HG02973 (cell line): ENCODE measurements at regions not wholly inside any gene's neighbourhood (a gene's known extent, or its start where the extent isn't known, plus 50 kb on each side); places are given as distances from the start of the nearest gene placed in this dataset.

Experiments
- ATAC-seq: cut with Tn5 transposase; IDR thresholded peaks from one replicate; pipeline ENCODE4 v1.9.1; 2021; ENCODE audit warnings: moderate library complexity; ENCODE audit not compliant: unreplicated experiment

DNA sequence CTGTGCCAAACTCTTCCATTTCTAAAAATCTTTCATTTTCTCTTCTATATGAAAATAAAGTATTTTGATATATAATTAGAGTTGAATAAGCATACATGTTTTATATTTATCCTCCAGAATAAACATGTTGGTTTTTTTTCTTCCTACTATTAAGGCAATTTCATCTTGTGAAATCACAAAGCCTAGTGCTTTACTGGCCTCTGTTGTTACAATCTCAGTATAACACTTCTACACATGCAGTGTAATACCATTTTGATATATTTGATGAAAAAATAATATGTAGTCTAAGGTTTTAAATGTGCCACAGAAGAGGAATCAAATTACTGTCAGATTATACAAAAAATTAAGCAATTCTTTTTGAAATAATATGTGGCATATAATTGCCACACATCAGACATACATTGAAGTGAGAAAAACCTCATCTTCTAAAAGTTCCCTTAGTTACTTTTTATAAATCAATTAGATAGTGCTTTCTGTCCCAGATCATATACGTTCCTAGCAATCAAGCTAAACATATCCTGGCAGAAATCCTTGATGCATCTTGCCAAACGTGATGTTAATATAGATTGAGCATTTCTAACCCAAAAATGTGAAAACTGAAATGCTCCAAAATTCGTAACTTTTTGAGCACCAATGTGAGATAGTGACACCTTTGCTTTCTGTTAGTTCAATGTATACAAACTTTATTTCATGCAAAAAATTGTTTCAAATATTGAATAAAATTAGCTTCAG, 225.1 kb upstream of the MANEA start:
- ATAC-seq = no peak

DNA sequence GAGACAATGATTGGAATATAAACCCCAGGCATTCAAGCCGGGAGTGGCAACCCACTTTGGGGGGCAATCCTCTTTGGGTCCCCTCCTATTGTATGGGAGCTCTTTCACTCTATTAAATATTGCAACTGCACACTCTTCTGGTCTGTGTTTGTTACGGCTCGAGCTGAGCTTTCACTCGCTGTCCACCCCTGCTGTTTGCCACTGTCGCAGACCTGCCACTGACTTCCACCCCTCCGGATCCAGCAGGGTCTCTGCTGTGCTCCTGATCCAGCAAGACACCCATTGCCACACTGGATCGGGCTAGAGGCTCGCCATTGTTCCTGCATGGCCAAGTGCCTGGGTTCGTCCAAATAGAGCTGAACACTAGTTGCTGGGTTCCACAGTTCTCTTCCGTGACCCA, 222.8 kb upstream of the MANEA start:
- ATAC-seq = no peak

DNA sequence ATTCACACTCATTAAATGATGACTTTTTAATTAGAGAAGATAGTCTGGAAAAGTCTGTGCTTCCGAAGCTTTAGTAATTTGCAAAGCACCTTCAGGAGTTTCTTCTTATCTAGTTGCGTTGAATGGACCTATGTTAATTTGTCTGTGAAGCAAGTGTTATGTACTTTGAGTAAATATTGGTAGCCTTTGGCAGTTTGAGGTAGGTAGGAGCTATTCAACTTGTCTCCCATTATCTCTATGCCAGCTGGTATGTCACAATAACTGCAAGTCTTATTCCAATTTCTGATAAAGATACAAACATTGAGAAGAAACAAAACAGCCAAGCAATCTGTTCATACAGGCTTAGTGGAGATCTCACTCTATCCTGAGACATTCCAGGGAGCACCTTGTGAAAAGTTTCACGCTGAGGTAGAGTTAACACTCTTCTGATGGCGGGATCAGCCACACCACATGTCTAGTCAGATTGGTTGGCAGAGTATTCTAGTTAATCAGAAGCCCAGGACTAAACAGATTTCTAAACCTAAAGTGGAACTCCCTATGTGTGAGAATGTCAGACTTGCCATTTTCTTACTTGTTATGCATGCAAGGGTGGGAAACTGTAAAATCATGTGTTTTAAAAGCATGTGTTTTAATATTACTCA, 219.8 kb upstream of the MANEA start:
- no peak for ATAC-seq

DNA sequence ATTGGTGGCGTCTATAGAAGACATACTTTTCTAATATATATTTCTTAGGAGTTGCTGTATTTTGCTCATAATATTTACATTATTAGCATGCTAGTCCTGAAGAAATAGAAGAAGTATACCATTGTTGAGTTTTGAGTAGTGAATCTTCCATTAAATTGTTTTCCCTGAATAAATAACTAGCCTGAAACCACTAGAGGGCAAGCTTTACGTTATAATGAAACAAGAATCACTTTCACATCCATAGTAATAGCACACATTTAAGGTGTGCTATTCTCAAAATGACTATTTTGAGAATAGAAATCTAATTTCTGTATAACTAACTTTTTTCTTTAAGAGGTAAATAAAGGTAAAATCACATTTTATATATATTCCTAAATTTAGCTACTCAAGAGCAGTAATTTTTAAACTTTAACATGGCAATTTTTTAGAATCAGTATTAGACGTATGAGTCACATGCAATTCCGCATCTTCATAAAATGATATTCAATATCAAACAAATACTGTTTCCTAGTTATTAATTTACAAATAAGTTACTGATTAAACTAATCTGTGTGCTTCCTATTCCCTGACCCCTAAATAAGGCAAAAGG, 213.2 kb upstream of the MANEA start:
- peak; percentile 96 for ATAC-seq

DNA sequence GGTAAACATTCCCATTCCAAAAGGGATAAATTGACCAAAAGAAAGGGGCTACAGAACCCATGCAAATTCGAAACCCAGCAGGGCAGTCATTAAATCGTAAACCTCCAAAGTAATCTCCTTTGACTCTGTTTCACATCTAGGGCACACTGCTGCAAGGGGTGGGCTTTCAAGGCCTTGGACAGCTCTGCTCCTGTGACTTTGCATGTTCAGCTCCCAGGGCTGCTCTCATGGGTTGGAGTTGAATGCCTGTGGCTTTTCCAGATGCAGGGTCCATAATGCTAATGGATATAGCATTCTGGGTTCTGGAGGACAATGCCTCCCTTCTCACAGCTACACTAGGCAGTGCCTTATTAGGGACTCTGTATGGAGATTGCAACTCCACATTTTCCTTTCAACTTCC, 211.9 kb upstream of the MANEA start:
- ATAC-seq = no peak

DNA sequence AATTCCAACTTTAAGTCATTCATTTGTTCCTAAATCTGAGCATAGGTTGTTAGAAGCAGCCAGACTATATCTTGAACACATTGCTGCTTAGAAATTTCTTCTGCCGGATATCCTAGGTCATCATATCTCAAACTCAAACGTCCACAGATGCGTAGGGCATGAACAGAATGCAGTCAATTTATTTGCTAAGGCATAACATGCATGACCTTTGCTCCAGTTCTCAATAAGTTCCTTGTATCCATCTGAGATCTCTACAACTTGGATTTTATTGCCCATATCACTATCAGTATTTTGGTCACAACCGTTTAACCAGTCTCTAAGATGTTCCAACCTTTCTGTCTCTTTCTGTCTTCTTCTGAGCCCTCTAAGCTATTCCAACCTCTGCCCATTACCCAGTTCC, 210.9 kb upstream of the MANEA start:
- ATAC-seq = no peak

DNA sequence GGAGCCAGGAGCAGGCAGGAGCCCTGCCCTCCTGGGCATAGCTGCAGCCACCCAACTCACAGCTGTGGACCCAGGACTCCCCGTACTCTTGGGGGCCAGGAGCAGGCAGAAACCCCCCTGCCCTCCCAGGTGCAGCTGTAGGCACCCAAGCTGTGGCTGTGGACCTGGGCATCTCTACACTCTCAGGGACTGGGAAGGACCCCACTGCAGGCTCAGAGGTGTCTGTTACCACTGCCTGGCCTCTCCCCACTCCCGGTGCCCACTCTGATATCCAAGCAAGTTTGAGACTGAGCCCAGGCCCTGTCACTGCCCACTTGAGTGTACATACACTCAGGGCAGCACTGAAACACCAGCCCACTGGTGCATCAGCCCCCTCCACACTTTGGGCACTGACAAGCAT, 193.5 kb upstream of the MANEA start:
- no peak for ATAC-seq

DNA sequence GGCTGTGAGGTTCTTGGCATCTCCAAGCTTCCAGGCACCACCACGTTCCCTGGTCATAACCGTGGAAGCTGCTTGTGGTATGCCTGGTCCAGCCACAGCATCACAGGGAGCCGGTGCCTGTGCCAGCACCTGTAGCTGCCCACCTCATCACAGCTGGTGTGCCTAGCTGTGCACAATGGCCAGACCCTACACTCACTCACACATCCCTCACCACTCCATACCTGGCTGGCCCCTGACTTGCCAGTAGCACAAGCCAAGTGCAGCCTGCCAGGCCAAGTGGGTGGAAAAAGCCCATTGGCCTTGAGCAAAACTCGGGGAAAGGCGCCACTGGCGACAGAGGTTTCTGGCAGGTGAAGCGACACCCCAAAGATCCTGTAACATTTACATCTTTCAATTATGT, 192.3 kb upstream of the MANEA start:
- ATAC-seq = no peak

DNA sequence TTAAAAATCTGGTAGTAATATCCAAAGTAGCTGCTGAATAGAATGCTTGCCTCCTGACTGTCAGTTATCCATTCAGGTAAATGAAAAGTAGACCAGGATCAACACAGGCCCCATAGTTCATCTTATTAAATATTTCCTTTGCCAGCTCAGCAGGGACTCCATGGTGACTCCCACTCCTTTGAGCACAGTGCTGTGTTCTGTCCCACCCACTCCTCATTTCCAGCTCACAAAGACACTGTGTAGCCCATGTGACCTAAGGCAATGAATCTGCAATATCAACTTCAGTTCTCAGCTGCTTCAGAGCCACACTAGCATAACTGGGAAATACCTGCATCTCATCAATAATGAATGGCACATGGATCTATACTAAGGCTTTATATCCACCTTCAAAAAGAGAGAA, 189.5 kb upstream of the MANEA start:
- ATAC-seq = no peak

DNA sequence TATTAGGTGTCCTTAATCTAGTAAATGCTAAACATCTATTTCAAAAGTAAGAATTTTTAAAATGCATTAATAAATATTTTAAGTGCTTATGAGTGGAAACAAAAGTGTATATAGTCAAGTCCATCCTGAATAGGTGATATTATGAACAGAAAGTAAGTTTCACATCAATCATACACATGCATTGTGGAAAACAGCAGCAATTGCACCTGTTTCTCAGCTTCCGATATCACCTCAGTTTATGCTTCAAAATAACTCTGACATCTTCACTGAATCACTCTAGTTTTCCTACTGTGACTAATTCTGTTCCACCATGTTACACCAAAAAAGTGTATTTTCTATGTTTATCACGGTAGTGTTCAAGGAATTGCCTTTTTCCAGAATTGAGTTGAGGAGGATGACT, 172.6 kb upstream of the MANEA start:
- no peak for ATAC-seq

DNA sequence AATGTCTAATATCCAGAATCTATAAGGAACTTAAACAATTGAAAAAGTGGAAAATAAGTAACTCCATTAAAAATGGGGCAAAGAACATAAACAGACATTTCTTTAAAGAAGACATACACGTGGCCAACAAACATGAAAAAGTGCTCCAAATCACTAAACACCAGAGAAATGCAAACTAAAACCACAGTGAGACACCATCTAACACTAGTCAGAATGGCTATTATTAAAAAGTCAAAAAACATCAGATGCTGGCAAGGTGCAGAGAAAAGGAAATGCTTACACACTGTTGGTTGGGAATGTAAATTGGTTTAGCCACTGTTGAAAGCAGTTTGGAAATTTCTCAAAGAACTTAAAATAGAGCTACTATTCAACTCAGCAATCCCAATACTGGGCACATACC, 169.2 kb upstream of the MANEA start:
- ATAC-seq = no peak

DNA sequence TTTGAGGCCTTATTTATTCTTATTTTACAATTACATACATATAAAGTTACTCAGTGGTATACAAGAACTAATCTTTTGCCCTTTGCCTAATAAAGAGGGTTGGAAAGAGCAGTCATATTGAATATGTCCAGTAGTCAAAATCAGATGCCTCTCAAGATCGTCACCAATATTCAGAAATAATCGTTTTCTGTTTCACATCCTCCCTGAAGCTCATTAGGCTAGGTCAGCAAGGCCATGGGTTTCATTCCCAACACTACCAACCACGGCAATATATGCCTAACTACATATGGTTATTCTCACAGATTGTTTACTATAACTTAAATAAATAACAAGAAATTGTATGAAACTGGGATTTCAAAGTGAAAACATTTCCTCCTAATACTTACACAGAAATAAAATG, 167.2 kb upstream of the MANEA start:
- no peak for ATAC-seq

DNA sequence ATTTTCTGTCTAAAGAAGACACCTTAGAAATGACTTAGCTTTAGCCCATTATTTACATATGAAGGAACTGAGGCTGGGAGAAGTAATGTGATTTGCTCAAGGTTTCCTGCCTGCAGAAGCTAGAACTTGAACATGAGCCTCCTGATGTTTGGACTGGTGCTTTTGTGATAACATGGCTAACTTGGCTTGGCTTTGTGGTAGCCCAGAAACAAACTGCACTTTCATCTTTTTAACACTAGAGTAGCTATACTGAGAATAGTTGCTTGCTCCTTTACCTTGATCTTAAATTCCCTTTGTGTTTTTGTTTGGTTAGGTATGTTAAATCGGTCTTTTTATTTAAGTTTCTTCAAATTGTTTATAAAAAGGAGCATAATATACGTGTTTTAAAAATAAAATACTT, 163.5 kb upstream of the MANEA start:
- ATAC-seq = no peak

DNA sequence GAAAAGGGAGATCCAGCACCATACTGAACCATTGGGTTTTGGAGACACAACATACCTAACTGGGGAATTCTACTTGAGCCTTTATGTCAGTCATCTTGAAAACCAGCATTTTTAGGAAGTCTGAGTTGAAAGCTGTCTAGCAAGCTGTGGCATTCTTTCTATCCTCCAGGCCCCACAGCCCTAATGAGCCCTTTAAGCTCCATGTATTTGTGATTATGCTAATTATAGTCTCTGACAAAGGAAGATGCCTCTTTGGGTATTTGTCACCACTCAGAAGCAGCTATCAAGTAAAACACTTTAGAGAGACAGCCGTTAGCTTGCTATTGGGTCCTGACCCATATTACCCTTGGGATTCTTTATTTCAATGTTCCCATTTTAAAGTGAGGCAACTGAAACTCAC, 159.5 kb upstream of the MANEA start:
- ATAC-seq = no peak

DNA sequence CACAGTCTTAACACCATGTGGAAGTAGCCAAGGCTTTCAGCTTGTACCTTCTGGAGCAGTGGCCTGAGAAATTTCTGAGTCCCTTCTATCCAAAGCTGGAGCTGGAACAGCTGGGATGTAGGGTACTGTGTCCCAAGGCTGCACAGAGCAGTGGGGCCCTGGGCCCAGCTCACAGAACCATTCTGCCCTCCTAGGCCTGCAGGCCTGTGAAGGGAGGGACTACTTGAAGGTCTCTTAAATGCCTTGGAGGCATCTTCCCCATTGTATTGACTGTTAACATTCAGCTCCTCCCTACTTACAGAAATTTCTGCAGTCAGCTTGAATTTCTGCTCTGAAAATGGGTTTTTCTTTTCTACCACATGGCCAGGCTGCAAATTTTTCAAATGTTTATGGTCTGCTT, 156.5 kb upstream of the MANEA start:
- ATAC-seq = no peak

DNA sequence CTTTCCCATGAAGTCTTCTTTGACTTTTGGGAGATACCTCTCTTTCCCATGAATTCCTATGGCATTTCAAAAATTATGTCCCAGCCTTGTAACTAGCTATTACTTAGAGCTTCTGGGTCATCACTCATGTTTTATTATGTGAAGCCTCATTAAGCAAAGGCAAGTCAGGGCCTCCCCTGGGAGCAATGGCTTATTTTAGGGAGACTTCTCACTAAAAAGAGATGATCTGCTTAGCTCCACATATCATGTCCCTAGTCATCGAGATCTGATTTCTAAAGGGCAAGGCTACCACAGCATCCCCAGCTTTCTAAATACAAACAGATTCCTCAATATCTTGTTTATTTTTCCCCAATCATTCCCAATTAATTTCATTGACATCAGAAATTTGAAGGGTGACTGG, 154.0 kb upstream of the MANEA start:
- ATAC-seq = no peak

DNA sequence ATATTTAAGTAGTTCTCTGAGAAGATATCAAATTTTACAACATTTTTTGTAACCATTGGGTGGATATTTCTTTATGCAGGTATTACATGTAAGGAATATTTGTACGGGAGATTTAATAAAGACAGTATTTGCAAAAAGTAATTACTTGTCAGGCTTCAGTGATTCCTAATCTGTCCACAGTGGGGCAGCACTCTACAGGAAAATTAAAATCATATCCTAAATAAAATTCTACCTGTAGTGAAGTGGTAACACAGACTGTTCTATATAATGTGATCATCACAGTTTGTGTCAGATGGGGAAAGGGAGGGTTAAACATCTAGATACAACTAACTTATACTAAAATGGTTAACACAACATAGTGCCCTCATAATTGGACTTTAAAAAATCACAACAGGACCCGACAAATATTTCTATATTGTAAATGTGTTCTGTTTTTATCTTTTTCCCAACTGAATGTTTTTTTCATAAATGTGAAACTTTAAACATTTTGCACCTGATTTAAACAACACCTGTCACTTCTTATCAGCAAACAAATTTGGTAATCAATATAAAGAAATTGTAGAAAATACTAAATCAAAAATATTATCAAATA, 145.6 kb upstream of the MANEA start:
- ATAC-seq = peak; percentile 67

DNA sequence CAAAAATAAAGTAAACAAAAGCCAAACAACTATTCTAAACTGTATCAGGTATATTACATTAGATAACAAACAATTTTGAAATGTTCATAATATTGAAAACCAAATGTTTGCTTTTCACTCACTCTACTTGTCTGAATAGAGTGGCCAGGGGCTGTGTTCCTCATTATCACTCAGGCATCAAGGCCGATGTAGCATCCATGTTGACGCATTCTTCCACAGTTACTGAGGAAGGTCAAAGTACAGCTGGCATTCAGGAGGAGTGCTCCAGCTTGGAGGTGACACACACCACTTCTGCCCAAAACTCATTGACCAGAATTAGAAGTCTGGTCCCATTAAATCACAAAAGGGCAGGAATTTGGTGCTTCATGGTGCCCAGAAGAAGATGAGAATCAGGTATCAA, 137.6 kb upstream of the MANEA start:
- ATAC-seq = no peak

DNA sequence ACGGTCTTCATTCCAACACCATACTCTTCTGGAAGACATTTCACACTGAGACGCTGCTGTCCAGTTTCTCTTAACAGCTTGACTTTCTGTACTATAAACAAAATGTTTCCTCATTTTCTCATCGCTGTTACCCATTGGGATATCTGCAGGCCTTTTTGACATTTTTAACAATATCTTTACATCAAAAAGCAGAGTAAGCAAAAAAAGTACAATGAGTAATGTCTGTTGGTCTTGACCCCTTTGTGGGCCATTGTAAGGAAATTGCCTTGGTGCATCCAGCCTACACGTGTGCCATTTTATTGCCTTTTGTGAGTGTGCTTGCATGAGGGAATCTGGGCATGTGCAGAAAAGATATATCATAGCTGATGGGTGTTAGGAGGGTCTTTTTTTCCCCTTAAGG, 129.1 kb upstream of the MANEA start:
- no peak for ATAC-seq

DNA sequence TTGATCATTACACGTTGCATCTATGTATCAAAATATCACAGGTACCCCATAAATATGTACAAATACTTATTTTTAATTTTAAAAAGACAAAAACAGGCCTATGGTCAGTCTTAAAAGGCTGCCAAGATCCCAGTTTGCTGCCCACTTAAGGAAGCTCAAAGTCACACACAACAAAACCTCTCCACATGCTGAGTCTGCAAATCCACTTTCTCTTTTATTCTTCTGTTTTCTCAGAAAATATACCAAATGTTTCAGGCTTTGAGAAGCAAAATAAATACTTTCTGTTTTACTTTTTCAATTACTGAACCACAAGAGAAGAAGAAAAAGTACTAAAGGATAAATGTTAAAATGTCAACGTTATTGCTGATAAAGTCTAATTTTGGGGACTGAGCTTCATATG, 107.8 kb upstream of the MANEA start:
- ATAC-seq = no peak

DNA sequence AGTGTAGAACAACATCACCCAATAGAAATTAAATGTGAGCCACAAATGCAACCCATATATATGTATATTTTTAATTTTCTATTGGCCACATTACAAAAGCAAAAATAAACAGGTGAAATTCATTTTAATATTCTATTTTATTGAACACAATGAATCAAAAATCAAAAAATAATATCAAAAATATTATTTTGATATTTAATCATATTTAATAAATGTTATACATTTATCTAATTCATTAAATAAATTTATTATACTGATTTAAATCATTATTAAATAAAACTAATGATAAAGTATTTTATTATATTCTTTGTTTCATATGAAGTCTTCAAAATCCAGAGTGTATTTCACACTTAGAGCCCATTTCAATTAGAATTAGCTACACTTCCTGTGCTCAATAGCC, 98.4 kb upstream of the MANEA start:
- ATAC-seq = no peak

DNA sequence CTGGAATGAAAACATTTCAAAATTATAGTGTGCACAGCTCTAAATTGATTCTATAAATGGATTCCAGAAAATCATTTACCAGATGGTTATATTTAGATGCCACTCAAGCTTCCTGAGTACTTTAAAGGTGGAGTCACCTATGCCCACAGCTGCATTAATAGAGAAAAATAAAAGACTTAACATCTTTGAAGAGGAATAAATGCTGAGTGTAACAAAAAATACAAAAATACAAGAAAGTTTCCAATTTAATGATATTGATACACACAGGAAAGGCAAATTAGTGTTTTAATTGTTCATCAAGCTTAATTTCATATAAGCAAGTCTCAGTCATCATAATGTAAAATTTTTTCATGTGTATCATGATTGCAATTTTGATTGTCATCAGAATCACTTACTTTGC, 89.5 kb upstream of the MANEA start:
- no peak for ATAC-seq
